DMS53 treated with DMSO at 0.1 percent for 48 hours (cell line): ENCODE measurements at regions not wholly inside any gene's neighbourhood (a gene's known extent, or its start where the extent isn't known, plus 50 kb on each side); places are given as distances from the start of the nearest gene placed in this dataset.
A peak's percentile ranks its signal among the peaks of the same experiment; 100 is the strongest.

Source experiments
- DNase-seq: peaks from one replicate; lab custom pipeline; 2025; ENCODE audit not compliant: unreplicated experiment; lab: John Stamatoyannopoulos, UW

DNA sequence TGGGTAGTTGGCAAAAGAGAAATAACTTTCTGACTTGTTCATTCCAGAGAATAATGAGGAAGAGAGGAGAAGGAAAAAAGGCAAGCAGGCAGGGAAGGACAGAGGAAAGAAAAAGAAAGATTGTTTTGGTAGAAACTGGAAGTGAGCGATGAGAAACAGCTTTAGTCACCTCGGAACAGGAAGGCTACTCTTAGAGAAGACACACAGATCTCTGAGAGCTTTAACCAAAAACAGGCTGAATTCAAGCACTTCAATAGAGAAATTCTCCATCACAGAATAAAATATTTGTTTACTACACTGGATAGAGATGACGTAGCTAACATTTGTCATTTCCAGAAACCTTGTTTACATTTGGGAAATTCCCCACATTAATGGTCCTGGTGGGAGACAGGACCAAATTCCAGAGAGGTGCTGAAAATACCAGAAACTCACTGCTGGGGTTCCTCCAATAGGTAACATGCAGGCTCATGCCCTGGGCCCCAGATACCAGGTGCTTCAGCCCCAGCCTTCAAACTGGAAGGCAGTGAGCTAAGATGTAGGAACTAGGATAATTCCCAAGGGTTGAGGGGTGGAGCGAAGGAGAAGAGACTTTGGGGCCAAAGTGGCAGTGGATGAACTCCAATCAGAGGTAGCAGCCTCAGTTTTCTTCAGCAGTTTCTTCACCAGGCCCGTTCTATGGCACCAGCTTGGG, 227.7 kb upstream of the GRAMD2B start:
- no peak for DNase-seq

DNA sequence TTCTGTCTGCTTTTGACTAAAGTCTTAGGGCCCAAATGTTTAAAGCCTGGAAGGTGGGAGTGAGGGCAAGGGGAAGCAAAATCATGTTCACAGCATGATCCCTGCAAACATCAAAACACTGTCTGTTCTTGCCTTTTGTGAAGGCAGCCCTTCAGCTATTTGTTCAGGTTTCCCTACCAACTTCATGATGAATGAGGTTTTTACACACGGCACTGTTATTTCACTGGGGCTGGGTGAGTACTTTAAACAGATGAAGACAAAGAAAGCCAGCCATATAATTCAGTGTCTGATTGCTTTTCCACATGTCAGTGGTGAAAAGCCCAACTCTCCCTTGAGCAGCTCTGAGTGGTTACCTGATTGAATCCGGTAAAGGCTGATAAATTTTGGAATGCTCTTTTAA, 224.7 kb upstream of the GRAMD2B start:
- no peak for DNase-seq

DNA sequence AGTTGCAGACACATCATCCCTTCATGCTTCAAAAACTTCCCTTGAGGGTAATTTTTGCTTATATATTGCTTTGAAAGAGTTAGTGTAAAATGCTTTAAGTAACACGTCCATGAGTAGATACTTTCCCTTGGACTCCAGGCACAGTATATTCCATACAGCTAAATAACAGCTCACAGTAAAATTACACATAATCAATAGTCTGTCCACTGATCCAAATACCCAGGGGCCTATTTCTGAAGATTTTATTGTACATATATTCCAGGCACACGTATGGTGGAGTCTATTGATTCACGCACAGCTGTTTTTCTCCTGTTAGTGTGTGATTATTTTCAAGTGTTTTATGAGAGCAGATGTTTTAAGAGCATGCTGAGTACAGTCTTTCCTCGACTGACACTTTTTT, 223.7 kb upstream of the GRAMD2B start:
- DNase-seq, result no peak

DNA sequence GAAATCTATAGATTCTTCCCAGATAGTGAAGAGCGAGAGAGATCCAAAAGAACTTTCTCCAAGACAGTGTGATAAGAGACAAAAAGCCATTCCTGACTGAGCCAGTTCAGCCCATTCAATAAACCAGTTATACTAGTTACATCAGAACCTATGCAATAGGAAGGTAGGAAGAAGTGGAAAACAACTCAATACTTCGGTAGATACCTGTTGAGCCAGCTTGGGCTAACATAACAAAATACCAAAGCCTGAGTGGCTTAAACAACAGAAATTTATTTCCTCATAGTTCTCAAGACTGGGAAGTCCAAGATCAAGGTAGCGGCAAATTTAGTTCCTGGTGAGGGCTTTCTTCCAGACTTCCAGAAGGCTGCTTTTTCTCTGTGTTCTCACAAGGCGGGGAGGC, 214.5 kb upstream of the GRAMD2B start:
- no peak for DNase-seq

DNA sequence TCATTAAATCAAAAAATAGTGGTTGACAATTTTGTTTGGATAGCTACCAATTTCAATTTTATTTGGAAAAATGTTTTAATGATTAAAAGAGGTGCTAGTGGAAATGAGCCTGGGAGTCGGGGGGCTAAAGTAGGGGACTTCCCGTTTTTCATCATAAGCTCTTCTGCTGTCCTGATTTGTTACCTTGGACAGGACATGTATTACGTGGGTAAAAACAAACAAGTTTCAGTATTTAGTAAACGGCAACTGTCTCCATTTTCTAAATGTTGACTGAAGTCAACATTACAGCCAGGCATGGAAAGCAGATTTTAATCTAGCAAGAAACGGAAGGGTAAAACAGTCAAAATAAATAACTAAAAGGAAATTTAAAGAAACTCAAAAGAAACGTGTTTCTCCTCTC, 212.3 kb upstream of the GRAMD2B start:
- DNase-seq, result no peak

DNA sequence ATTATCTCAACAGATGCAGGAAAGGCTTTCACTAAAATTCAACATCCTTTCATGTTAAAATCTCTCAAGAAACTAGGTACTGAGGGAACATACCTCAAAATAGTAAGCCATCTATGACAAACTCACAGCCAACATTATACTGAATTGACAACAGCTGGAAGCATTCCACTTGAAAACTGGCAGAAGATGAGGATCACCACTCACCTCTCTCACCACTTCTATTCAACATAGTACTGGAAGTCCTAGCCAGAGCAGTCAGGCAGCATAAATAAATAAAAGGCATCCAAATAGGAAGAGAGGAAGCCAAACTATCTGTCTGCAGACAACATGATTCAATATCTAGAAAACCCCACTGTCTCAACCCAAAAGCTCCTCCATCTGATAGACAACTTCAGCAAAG, 203.6 kb upstream of the GRAMD2B start:
- DNase-seq, result no peak

DNA sequence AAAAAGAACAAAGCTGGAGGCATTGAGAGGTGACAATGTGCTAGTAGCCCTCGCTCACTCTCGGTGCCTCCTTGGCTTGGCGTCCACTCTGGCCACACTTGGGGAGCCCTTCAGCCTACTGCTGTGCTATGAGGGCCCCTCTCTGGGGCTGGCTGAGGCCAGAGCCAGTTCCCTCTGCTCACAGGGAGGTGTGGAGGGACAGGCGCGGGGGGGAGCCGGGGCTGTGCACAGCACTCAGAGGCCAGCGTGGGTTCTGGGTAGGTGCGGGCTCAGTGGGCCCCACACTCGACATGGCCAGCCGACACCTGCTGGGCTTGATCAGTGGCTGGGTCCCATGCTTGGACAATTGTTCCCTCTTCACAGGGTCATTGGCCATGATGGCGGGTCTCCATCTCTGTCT, 202.5 kb upstream of the GRAMD2B start:
- DNase-seq, result no peak

DNA sequence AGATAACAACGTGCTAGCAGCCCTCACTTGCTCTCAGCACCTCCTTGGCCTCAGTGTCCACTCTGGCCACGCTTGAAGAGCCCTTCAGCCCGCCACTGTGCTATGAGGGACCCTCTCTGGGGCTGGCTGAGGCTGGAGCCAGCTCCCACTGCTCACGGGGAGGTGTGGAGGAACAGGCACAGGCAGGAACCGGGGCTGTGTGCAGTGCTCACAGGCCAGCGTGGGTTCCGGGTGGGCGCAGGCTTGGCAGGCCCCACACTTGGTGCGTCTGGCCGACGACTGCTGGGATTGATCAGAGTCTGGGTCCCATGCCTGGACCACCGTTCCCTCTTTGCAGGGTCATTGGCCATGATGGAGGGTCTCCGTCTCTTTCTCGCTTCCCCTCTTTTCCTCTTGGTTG, 194.3 kb upstream of the GRAMD2B start:
- DNase-seq, result no peak

DNA sequence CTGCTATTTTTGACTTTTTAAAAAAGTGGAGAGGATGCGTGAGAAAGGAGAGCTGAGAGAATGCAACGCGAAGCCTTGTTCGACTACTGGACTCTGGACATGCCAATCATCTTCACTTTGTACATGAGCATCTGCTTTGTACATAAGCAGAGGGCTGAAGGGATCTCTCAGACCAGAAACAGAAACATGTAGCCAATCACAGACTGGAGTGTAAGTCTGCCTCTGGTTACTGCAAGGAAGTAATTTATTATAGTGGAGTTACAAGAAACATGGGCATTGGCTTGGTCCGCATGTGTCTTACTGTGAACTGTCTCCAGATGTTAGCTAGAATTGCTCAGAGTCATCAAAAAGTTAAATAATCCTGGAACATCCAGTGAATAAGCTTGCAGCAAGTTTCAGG, 190.0 kb upstream of the GRAMD2B start:
- DNase-seq, result no peak

DNA sequence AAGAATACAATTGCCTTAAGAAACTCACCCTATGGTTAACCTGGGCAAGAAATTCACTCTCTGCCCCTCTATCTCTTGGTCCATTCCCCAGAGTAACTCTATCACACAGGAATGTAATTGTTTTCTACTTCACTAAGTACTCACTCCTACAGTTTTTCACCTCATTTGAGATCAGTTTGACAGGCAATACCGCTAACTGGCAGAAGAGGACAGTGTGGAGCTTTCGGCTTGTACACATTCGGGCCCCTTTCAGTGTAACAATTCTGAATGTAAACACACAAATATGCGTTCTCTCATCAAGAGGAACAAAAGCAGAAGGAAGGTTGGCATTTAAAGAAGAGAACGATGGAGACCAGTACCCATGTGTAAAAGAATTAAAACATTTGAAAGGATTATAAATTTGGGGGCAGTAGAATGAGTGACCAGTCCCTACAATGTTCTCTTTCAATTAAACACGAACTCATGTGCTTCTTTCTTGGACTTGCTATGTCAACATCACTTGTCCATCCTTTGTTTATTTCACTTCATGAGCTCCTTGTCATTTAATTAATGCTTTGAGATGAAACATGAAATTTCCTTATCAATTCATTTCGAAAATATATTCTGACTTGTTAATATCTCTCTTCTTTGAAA, 188.5 kb upstream of the GRAMD2B start:
- peak; percentile 41 for DNase-seq

DNA sequence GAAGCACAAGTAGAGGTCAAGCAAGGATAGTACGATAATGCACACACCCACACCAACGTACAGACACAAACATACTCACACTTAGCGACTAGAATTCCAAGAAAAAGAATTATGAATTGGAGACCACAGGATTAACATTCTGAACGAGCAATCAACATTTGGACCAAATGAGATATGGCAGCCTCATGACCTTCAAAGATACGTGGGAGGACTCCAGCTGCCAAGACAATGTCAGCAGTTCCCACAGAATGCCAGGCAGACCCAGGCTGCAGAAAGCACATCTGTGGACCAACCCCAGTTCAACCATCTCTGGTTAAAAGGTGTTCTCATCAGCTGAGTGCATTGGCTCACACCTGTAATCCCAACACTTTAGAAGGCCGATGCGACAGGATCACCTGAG, 187.6 kb upstream of the GRAMD2B start:
- no peak for DNase-seq

DNA sequence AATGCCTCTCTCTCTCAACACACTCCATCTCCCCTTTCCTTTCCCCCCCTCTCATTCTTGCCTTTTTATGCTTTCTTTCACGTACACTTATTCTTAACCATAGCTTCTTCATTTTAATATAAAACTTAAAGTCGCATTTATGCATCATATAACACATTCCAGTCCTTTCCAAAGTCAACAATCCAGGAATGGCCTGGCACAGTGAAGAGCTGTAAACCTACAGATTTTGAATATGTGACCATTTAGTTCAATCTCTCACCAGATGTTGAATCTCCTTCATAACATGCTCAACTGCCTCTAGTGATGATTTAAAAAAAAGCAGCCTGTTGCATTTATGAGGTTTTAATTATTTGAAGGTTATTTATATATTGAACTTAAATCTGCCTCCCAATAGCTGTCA, 186.2 kb upstream of the GRAMD2B start:
- no peak for DNase-seq

DNA sequence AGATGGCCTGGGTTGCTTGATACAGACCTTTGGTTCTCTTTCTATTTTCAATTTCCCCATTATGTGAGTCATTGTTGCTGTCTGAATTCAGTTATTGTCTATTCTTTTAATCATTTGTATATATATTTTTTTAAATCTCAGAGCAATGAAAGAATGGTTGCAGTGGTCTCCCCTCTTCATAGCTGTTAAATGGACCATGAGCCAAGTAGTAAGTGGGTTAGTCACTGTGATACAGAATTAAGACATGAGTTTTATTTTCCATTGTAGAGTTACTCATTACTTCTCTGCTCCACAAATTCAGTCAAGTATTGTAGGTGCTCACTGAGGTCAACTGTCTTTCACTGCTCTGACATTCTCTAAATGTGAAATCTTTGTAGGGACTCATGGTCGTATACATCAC, 174.6 kb upstream of the GRAMD2B start:
- no peak for DNase-seq

DNA sequence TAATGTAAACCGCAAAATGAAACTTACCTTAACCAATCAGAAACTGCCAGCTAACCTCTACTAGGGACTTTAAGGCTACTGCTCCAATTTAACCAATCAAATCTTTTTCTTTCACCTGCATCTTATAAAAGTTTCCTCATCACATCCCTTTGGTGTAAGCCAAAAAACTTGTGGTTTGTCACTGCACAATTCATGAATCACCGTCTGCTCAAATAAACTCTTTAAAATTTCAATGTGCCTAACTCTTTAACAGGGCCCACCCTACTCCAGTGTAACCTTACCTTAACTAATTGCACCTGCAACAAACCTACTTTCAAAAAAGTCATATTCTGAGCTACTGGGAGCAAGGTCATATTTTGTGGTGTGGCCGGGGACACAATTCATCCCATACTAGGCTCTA, 172.2 kb upstream of the GRAMD2B start:
- DNase-seq, result no peak

DNA sequence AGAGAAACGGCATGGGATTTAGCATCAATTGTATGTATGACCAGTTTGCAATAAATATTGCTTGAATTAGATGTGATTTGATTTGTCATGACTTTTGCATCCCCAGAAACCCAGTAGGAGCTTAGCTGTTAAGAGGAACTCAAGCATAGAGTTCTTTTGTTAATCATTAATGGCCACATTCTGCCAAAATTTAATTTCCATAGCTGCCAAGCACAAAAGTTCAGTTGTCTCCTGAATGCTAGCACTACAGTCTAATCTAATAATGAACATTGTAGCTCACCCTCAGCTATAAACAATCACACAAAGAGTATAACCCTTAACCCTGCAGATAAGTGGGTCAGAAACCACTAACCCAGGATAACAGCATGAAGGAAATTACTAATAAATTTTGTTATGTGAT, 169.8 kb upstream of the GRAMD2B start:
- no peak for DNase-seq

DNA sequence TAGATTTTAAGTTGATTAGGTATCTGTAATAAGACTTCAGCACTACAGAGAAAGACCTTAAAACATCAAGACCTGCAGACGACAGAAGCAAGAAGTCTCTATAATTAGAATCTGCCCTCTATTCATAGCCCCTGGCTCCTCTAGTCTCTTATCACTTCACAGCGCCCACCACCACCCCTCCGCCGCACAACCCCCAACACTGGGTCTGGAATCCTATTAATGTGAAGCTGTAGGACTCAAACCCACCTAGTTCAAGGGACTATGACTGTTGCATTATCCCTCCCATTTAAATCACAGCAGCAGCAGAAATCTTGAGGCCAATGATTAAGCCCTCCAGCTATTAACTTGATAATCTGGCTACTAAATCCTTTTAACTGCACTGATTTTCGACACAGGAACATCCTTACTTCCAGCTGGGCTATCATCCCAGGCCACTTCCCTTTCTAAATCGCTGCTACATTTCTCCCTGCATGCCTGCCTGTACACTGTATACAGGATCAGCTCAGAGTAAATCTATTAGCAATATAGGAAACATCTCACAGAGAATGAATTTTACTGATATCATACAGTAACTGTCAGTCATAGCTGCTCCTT, 159.5 kb upstream of the GRAMD2B start:
- no peak for DNase-seq

DNA sequence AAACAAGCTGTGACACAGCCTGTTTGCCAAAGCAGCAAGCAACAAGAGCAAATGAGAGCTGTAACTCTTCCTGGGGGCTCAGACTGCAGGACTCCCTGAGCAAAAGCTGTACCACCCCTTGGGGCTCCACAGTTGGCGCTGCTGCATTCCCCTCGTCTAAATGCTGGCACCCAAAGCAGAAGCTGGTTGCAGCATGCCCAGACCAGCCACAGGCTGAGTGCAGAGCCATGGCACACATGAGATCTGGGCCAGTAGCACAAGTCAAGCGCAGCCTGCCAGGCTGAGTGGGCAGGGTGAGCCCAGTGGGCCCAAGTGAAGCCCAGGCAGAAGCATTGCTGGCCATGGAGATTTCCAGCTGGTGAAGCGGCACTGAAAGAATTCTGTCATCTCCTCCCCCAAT, 157.3 kb upstream of the GRAMD2B start:
- no peak for DNase-seq

DNA sequence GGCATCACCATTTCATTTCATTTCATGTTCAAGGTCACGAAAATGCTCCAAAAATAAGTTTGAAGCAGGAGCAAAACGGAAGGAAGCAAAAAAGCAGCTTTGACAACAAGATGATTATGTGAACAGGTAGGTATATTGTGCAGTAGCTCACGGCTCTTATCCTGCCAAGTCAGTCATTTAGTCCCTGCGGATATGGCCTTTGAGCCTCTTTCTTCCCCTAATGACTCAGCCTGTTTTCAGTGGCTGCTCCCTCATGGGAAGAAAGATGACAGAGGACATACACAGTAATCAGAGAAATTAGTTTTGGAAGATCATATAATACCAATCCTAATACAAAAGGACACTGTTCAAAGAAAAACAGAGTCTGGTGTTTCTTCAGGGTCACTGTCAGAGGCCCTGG, 155.8 kb upstream of the GRAMD2B start:
- no peak for DNase-seq

DNA sequence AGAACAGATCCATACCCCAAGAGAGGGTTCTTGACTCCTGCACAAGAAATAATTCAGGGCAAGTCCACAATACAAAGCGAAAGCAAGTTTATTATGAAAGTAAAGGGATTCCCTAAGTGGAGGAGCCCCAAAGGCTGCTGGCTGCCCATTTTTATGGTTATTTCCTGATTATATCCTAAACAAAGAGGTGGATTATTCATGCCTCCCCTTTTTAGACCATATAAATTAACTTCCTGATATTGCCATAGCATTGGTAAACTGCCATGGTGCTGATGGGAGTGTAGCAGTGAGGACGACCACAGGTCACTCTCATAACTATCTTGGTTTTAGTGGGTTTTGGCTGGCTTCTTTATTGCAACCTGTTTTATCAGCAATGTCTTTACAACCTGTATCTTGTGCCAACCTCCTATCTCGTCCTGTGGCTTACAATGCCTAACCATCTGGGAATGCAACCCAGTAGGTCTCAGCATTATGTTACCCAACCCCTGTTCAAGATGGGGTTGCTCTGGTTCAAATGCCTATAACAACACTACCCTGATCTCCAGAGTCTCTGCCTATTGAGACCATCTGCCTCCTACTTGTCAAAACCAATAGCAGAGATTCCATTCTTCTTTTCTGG, 154.4 kb upstream of the GRAMD2B start:
- DNase-seq, result no peak

DNA sequence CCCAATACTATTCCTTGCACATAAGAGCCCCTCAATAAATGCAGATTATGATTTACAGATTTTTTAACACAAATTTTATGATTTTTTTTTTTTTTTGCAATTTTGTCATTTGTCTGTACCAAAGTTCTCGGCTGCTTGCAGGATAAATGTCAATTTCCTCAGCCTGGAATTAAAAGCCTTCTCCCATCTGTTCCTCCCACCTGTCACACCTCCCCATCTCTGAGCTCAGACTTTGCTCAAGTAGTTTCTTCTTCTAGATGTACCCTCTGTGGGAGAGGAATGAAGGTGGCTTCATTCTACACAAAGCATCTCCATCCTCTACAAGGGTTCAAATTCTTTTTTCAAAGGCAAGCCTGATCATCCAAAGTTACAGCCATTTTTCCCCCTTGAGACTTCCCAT, 153.7 kb upstream of the GRAMD2B start:
- no peak for DNase-seq

DNA sequence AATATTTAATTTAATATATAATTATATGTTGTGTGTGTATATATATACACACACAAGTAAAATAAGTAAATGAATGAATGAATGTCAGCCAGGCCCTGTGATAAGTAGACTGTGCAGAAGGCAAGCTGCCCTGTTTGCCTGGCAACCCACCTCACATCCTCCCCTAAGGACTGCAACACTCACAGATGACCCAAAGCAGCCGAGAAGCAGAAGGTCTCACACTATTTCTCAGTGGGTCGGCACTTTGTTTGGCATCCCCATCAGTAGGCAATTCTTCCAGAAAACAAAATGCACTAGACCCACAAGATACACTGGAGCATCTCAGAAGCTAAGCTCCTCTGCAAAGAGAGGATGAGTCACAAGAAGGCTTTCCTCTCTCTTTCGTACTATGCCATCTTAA, 152.1 kb upstream of the GRAMD2B start:
- DNase-seq, result no peak

DNA sequence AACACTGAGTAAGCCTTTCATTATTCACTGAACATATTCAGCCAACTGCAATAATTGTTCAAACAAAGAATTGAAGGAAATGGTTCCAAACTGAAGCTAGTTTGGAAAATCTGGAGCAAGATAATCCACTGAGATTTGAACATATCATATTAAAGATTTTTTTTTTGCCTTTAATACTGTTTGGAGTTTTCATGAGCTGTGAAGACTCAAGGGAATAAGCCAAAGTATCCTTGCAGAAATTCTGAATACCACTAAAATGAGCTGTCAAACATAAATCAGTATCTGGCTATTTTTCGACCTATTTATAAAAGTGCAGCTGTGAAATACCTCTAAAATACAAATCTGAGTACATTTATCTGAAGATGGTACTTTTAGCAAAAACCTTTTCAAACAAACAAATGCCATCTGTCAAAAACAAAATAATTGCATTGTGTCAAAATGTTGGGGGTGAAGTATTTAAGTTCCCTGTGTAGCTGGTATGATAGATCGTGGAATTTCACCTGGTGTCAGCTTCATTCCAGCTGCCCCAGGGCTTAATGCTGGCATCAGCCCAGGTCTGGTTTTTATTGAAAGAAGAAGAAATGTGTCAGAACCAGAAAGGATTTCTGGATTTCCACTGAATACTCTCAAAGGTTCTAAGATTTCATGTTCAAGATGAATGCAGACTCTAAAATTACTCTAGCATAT, 149.0 kb upstream of the GRAMD2B start:
- DNase-seq, result no peak
